K562 (cell line): ENCODE measurements at regions not wholly inside any gene's neighbourhood (a gene's known extent, or its start where the extent isn't known, plus 50 kb on each side); places are given as distances from the start of the nearest gene placed in this dataset.

Experiments used
- ATAC-seq: fragments of 200-7000 bp; cut with Tn5 transposase; 3 replicates; pipeline ENCODE4 v1.9.1; 2020; ENCODE audit warnings: moderate library complexity
- BruUV-seq: library from RNA; stranded (reverse); fragments of 400-500 nt; replicated peaks from 2 replicates; lab custom pipeline; 2021; lab: Mats Ljungman, UMichigan
- CTCF ChIA-PET: fragments of 300-600 bp; formaldehyde crosslinking; extraction: SDS; loops from one replicate; lab custom pipeline; 2021; ENCODE audit warnings: low intra/inter-chr PET ratio; lab: Yijun Ruan, JAX
- POLR2A ChIA-PET: fragments of 300-600, 350-650 bp; sonication (Branson Sonifier 250); formaldehyde crosslinking; extraction: SDS; loops from one replicate; lab custom pipeline; 2021; ENCODE audit warnings: antibody characterized with exemption, inconsistent platforms; lab: Yijun Ruan, JAX
- DNase-seq, 4 experiments: peaks; one replicate each; pipeline versions ENCODE4 v3.0.0 to v3.0.0-alpha.2; 2011 to 2018; ENCODE audit warnings: low spot score in 3 of 4, mixed read lengths in 3 of 4; ENCODE audit errors: extremely low read depth in 1 of 4
- FAIRE-seq: peaks from 2 replicates; lab custom pipeline; 2011; peaks lifted over from hg19 to GRCh38; lab: Jason Lieb, UNC
- H2AFZ ChIP-seq: 2 replicates; pipeline ENCODE4 v1.6.0; 2011; ENCODE audit warnings: low read depth, low read length, control low read depth, inconsistent platforms
- H3K27ac ChIP-seq: fragments of 200-600 bp; 3 replicates; pipeline ENCODE4 v1.8.0; 2011; ENCODE audit warnings: low read depth, mild to moderate bottlenecking, control low read depth, inconsistent platforms, low read length, moderate library complexity, mixed read lengths; ENCODE audit errors: extremely low read depth
- H3K27me3 ChIP-seq, 2 experiments: fragments of 300-600 bp in 1 of 2; 2 replicates in 1 of 2; 3 replicates in 1 of 2; pipeline versions ENCODE4 v1.6.0 to v1.8.0; 2011; ENCODE audit warnings: inconsistent platforms in 2 of 2, low read length in 2 of 2, mild to moderate bottlenecking in 1 of 2, mixed read lengths in 1 of 2, moderate library complexity in 1 of 2; ENCODE audit not compliant: control insufficient read depth in 2 of 2, insufficient read depth in 2 of 2
- H3K36me3 ChIP-seq: fragments of 300-600 bp; 3 replicates; pipeline ENCODE4 v1.8.0; 2011; ENCODE audit warnings: mild to moderate bottlenecking, low read length, inconsistent platforms; ENCODE audit not compliant: control insufficient read depth, insufficient read depth
- H3K4me1 ChIP-seq, 2 experiments: fragments of 200-600 bp in 1 of 2; replicated peaks in 1 of 2; 2 replicates in 1 of 2; 3 replicates in 1 of 2; pipeline versions ENCODE4 v1.5.1 to v1.8.0; 2011; ENCODE audit warnings: inconsistent platforms in 2 of 2, low read length in 2 of 2, mild to moderate bottlenecking in 1 of 2, mixed read lengths in 1 of 2, moderate library complexity in 1 of 2; ENCODE audit not compliant: control insufficient read depth in 2 of 2, insufficient read depth in 2 of 2
- H3K4me2 ChIP-seq: 2 replicates; pipeline ENCODE4 v1.6.1; 2011; ENCODE audit warnings: low read length, control low read depth, inconsistent platforms, mixed read lengths; ENCODE audit not compliant: insufficient read depth
- H3K4me3 ChIP-seq: fragments of 200-600 bp; sonication (generic), shearing (Covaris generic); 2 replicates; pipeline ENCODE4 v1.5.1; 2016; ENCODE audit warnings: control low read depth, inconsistent platforms
- H3K79me2 ChIP-seq: fragments of 200-600 bp; 3 replicates; pipeline ENCODE4 v1.8.0; 2011; ENCODE audit warnings: low read length, inconsistent platforms; ENCODE audit not compliant: control insufficient read depth, insufficient read depth
- H3K9ac ChIP-seq, 2 experiments: 2 replicates each; pipeline versions ENCODE4 v1.6.0 to v1.6.1; 2011; ENCODE audit warnings: low read depth in 2 of 2, low read length in 2 of 2, control low read depth in 1 of 2, inconsistent platforms in 1 of 2, mild to moderate bottlenecking in 1 of 2, mixed read lengths in 1 of 2; ENCODE audit not compliant: insufficient read depth in 1 of 2
- H3K9me1 ChIP-seq: one replicate; pipeline ENCODE4 v1.6.0; 2011; ENCODE audit warnings: inconsistent platforms, mild to moderate bottlenecking, low read length, moderate library complexity; ENCODE audit not compliant: control insufficient read depth, insufficient read depth
- H3K9me3 ChIP-seq: replicated peaks from 2 replicates; pipeline ENCODE4 v1.5.1; 2011; ENCODE audit warnings: low read depth, low read length, inconsistent platforms; ENCODE audit not compliant: control insufficient read depth, insufficient read depth
- H4K20me1 ChIP-seq: replicated peaks from 2 replicates; pipeline ENCODE4 v1.6.1; 2011; ENCODE audit warnings: low read length, inconsistent platforms, mixed read lengths; ENCODE audit not compliant: control insufficient read depth, insufficient read depth
- ARID1B ChIP-seq: fragments of 450-650 bp; IDR thresholded peaks from 2 replicates; pipeline ENCODE4 v1.6.1; 2016; ENCODE audit warnings: antibody characterized with exemption, mild to moderate bottlenecking, inconsistent platforms
- L3MBTL2 ChIP-seq: fragments of 450-650 bp; IDR thresholded peaks from 2 replicates; pipeline ENCODE4 v1.6.1; 2016; ENCODE audit warnings: mild to moderate bottlenecking, moderate library complexity
- SP1 ChIP-seq: sonication (generic); formaldehyde crosslinking; IDR thresholded peaks from 2 replicates; pipeline ENCODE4 v1.8.1; 2022; ENCODE audit warnings: mild to moderate bottlenecking, missing genetic modification reagents
- WHSC1 ChIP-seq: IDR thresholded peaks from one replicate; pipeline ENCODE4 v1.6.1; 2012; ENCODE audit warnings: low read length, control low read depth, inconsistent platforms
- ZNF146 ChIP-seq: IDR thresholded peaks from one replicate; pipeline ENCODE4 v1.6.1; 2018; ENCODE audit warnings: missing compliant biosample characterization; ENCODE audit not compliant: unreplicated experiment
- ZNF212 ChIP-seq: fragments of 450-650 bp; formaldehyde crosslinking; IDR thresholded peaks from 2 replicates; pipeline ENCODE4 v1.4.0; 2020; ENCODE audit warnings: mild to moderate bottlenecking
- ZNF274 ChIP-seq: IDR thresholded peaks from 2 replicates; pipeline ENCODE4 v1.6.1; 2011; ENCODE audit warnings: low read depth, mild to moderate bottlenecking, low read length, moderate library complexity, borderline replicate concordance
- ZNF445 ChIP-seq: fragments of 250-450 bp; sonication (Bioruptor Pico); IDR thresholded peaks from 2 replicates; pipeline ENCODE4 v1.4.0; 2020; ENCODE audit warnings: low read depth, mild to moderate bottlenecking, moderate library complexity
- ZNF780A ChIP-seq: fragments of 250-450 bp; sonication (Bioruptor Pico); IDR thresholded peaks from 2 replicates; pipeline ENCODE4 v1.5.0; 2021; ENCODE audit warnings: mild to moderate bottlenecking
- ZSCAN29 ChIP-seq: fragments of 450-650 bp; IDR thresholded peaks from 2 replicates; pipeline ENCODE4 v1.6.1; 2017
- WGBS: fragments of 100-300 bp; shearing (Covaris generic); methylation state at CpG from one replicate; pipeline ENCODE4 v1.1.6; 2016; ENCODE audit warnings: low coverage, mixed read lengths; ENCODE audit not compliant: insufficient coverage; ENCODE audit errors: missing lambda C conversion rate; 5-methylcytosine and 5-hydroxymethylcytosine counted together
- in situ Hi-C: fragments of 300-500 bp; cut with MboI; formaldehyde crosslinking; loops from 4 replicates; pipeline ENCODE4 v1.15.0; 2018; ENCODE audit warnings: inconsistent platforms, mixed read lengths
- intact Hi-C: fragments of 100-400 bp; cut with micrococcal nuclease; formaldehyde crosslinking; loops from 2 replicates; pipeline ENCODE4 v1.14.2; 2022
- TF ChIP-seq, protein P1 (sequence below): fragments of 250-450 bp; sonication (Bioruptor Pico); IDR thresholded peaks from 2 replicates; pipeline ENCODE4 v1.8.0; 2022; ENCODE audit warnings: inconsistent platforms, mild to moderate bottlenecking, moderate library complexity, borderline replicate concordance
- TF ChIP-seq, protein P2 (sequence below): fragments of 450-650 bp; IDR thresholded peaks from 2 replicates; pipeline ENCODE4 v1.6.1; 2016; ENCODE audit warnings: low read depth, mild to moderate bottlenecking, moderate library complexity
- TF ChIP-seq, protein P3 (sequence below): fragments of 450-650 bp; IDR thresholded peaks from 2 replicates; pipeline ENCODE4 v1.6.1; 2017; ENCODE audit warnings: mild to moderate bottlenecking, moderate library complexity
- TF ChIP-seq, protein P4 (sequence below), 2 experiments: IDR thresholded peaks; 2 replicates each; pipeline ENCODE4 v1.6.1; 2011; ENCODE audit warnings: borderline replicate concordance in 1 of 2, control low read depth in 1 of 2, low read depth in 1 of 2, low read length in 1 of 2, mild to moderate bottlenecking in 1 of 2, mixed read lengths in 1 of 2, moderate library complexity in 1 of 2; ENCODE audit not compliant: insufficient read depth in 1 of 2, insufficient read length in 1 of 2, poor library complexity in 1 of 2, severe bottlenecking in 1 of 2; ENCODE audit errors: extremely low read depth in 1 of 2
- TF ChIP-seq, protein P5 (sequence below): fragments of 450-650 bp; IDR thresholded peaks from 2 replicates; pipeline ENCODE4 v1.6.1; 2017; ENCODE audit warnings: antibody characterized with exemption

DNA sequence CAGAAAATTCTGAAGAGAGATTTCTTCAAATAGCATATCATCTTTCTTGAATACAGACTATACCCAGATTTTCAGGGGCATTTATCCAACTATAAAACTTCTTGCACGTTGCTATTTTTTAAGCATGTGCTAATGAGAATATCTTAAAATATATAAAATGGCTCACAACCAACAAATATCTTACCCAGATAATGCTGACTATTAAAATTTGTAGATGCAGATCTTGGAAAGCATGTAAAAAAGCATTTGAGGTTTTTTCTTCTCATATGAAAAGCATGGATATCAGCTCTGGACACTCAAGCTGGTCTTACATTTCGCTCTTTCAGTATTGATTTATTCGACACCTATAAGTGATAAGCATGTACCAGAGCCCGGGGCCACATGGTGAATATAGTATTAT, 1187.7 kb upstream of the ADGRL4 start:
- TF ChIP-seq WHSC1 (no peak), ZNF445 (CRISPR knock-in tag) (no peak), ZNF212 (CRISPR knock-in tag) (no peak), ZNF780A (CRISPR knock-in tag) (no peak), L3MBTL2 (no peak), ZNF146 (CRISPR knock-in tag) (no peak), ZNF274 (no peak), ARID1B (no peak), SP1 (CRISPR knock-in tag) (no peak), ZSCAN29 (no peak)
- TF ChIP-seq, protein P1, sequence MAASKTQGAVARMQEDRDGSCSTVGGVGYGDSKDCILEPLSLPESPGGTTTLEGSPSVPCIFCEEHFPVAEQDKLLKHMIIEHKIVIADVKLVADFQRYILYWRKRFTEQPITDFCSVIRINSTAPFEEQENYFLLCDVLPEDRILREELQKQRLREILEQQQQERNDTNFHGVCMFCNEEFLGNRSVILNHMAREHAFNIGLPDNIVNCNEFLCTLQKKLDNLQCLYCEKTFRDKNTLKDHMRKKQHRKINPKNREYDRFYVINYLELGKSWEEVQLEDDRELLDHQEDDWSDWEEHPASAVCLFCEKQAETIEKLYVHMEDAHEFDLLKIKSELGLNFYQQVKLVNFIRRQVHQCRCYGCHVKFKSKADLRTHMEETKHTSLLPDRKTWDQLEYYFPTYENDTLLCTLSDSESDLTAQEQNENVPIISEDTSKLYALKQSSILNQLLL (CRISPR knock-in tag): no peak
- TF ChIP-seq, protein P2, sequence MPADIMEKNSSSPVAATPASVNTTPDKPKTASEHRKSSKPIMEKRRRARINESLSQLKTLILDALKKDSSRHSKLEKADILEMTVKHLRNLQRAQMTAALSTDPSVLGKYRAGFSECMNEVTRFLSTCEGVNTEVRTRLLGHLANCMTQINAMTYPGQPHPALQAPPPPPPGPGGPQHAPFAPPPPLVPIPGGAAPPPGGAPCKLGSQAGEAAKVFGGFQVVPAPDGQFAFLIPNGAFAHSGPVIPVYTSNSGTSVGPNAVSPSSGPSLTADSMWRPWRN: no peak
- TF ChIP-seq, protein P3, sequence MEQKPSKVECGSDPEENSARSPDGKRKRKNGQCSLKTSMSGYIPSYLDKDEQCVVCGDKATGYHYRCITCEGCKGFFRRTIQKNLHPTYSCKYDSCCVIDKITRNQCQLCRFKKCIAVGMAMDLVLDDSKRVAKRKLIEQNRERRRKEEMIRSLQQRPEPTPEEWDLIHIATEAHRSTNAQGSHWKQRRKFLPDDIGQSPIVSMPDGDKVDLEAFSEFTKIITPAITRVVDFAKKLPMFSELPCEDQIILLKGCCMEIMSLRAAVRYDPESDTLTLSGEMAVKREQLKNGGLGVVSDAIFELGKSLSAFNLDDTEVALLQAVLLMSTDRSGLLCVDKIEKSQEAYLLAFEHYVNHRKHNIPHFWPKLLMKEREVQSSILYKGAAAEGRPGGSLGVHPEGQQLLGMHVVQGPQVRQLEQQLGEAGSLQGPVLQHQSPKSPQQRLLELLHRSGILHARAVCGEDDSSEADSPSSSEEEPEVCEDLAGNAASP: no peak
- TF ChIP-seq, protein P4, sequence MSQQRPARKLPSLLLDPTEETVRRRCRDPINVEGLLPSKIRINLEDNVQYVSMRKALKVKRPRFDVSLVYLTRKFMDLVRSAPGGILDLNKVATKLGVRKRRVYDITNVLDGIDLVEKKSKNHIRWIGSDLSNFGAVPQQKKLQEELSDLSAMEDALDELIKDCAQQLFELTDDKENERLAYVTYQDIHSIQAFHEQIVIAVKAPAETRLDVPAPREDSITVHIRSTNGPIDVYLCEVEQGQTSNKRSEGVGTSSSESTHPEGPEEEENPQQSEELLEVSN (IDR thresholded peaks at IDR 0.05; ENCODE audit: borderline replicate concordance in 1 of 2, extremely low read depth in 1 of 2, insufficient read depth in 1 of 2, insufficient read length in 1 of 2, low read depth in 1 of 2, low read length in 1 of 2, poor library complexity in 1 of 2, severe bottlenecking in 1 of 2): no peak
- TF ChIP-seq, protein P5, sequence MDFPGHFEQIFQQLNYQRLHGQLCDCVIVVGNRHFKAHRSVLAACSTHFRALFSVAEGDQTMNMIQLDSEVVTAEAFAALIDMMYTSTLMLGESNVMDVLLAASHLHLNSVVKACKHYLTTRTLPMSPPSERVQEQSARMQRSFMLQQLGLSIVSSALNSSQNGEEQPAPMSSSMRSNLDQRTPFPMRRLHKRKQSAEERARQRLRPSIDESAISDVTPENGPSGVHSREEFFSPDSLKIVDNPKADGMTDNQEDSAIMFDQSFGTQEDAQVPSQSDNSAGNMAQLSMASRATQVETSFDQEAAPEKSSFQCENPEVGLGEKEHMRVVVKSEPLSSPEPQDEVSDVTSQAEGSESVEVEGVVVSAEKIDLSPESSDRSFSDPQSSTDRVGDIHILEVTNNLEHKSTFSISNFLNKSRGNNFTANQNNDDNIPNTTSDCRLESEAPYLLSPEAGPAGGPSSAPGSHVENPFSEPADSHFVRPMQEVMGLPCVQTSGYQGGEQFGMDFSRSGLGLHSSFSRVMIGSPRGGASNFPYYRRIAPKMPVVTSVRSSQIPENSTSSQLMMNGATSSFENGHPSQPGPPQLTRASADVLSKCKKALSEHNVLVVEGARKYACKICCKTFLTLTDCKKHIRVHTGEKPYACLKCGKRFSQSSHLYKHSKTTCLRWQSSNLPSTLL: no peak
- Histone ChIP-seq H3K9me1 (no peaks in the 10 kb centered on the region), H3K9me3 (0 out of 2 replicates have a peak, but pooled peaks cover 1% of the 10 kb centered on the region), H4K20me1 (no peaks in the 10 kb centered on the region), H3K36me3 (no peaks in the 10 kb centered on the region), H3K4me3 (no peak overlapping the region), H3K9ac (no peak overlapping the region), H3K4me1 (no peaks in the 10 kb centered on the region), H3K27ac (no peak overlapping the region), H3K79me2 (no peaks in the 10 kb centered on the region), H3K4me2 (no peak overlapping the region), H3K27me3 (no peaks in the 10 kb centered on the region), H2AFZ (no peak overlapping the region)
- WGBS: 0% methylated on average over 4 of the region's 4 CpGs
- CTCF ChIA-PET: no interaction called here
- in situ Hi-C loops: no loop called here
- FAIRE-seq: no peak
- BruUV-seq: no TSS peak
- ATAC-seq: no peak
- intact Hi-C loops: no loop called here
- DNase-seq: no peak
- POLR2A ChIA-PET: no interaction called here
